CD4-positive, alpha-beta T cell treated with Interleukin-2 at 100 ng/mL for 4 hours (primary cell): ENCODE measurements at regions not wholly inside any gene's neighbourhood (a gene's known extent, or its start where the extent isn't known, plus 50 kb on each side); places are given as distances from the start of the nearest gene placed in this dataset.
A peak's percentile ranks its signal among the peaks of the same experiment; 100 is the strongest.
"Not testable (repeated sequence)": the region's sequence is repeated elsewhere in the genome, so short reads cannot be mapped to it uniquely, and the experiment has no call there.

Source experiments
- DNase-seq: peaks from one replicate; pipeline ENCODE4 v3.0.0-alpha.2; 2020; ENCODE audit warnings: low spot score

DNA sequence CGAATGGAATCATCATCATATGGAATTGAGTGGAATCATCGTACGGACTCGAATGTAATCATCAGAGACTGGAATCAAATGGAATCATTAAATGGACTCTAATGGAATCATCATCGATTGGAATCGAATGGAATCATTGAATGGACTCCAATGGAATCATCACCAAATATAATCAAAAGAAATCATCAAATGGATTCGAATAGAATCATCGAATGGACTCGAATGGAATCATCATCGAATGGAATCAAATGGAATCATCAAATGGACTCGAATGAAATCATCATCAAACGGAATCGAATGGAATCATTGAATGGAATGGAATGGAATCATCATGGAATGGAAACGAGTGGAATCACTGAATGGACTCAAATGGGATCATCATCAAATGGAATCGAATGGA, 233.5 kb downstream of the SHCBP1 start:
- DNase-seq: peak; percentile 97

- DNase-seq: peak; percentile 93
Measured at GRCh38 chr16:46386805-46387620, 234.2 kb downstream of the SHCBP1 start.

DNA sequence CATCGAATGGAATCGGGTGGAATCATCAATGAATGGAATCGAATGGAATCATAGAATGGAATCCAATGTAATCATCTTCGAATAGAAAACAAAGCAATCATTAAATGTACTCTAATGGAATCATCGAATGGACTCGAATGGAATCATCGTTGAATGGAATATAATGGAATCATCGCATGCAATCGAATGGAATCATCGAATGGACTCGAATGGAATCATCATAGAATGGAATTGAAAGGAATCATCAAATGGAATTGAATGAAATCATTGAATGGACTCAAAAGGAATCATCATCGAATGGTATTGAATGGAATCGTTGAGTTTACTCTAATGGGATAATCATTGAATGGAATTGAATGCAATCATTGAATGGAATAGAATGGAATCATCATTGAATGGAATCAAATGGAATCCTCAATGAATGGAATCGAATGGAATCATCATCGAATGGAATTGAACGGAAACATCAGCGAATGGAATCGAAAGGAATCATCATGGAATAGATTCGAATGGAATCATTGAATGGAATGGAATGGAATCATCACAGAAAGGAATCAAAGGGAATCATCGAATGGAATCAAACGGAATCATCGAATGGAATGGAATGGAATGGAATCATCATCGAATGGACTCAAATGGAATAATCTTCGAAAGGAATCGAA, 234.9 kb downstream of the SHCBP1 start:
- DNase-seq: peak; percentile 85

GRCh38 chr16:46384285-46385061, 236.7 kb downstream of the SHCBP1 start:
- peak; percentile 60 for DNase-seq

- DNase-seq: not testable (repeated sequence)
Measured at GRCh38 chr16:46383581-46383980, 237.6 kb downstream of the SHCBP1 start.

GRCh38 chr16:46382791-46383541, 238.2 kb downstream of the SHCBP1 start:
- peak; percentile 63 for DNase-seq

DNA sequence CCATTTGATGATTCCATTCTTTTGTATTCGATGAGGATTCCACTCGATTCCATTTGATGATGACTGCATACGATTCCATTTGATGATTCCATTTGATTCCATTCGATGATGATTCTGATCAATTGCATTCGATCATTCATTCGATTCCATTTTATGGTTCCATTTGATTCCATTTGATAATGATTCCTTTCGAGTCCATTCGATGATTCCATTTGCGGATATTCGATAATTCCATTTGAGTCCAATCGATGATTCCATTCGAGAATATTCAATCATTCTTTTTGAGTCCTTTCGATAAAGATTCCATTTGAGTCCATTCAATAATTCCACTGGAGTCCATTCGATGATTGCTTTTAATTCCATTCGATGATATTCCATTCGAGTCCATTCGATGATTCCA, 239.1 kb downstream of the SHCBP1 start:
- DNase-seq: peak; percentile 41

GRCh38 chr16:46381344-46381743, 239.8 kb downstream of the SHCBP1 start:
- peak; percentile 6 for DNase-seq
